Activated T-helper 1 cell treated with anti-CD3 and anti-CD28 coated beads, Interleukin-12 subunit alpha, Interleukin-12 subunit beta, Interleukin-2, Interleukin-4 antibody, amounts not matched to agents 30 ng/mL and 10 ng/mL and 1 ng/mL, durations not matched to agents 14 hours and 24 hours and 36 hours (primary cell): ENCODE measurements at regions not wholly inside any gene's neighbourhood (a gene's known extent, or its start where the extent isn't known, plus 50 kb on each side); places are given as distances from the start of the nearest gene placed in this dataset.

Experiments used
- DNase-seq: peaks from one replicate; pipeline ENCODE4 v3.0.0; 2021; ENCODE audit warnings: low spot score
- H3K27ac Mint-ChIP-seq: one replicate; pipeline ENCODE4 v1.8.0; 2021; ENCODE audit warnings: mild to moderate bottlenecking, mixed read lengths
- H3K27me3 Mint-ChIP-seq: one replicate; pipeline ENCODE4 v1.8.0; 2022; ENCODE audit warnings: mild to moderate bottlenecking, moderate library complexity, mixed read lengths; ENCODE audit not compliant: insufficient read depth
- H3K36me3 Mint-ChIP-seq: one replicate; pipeline ENCODE4 v1.8.0; 2021; ENCODE audit warnings: low read depth, mixed read lengths
- H3K4me1 Mint-ChIP-seq: one replicate; pipeline ENCODE4 v1.8.0; 2021; ENCODE audit warnings: low read depth, mixed read lengths
- H3K4me3 Mint-ChIP-seq: one replicate; pipeline ENCODE4 v1.8.0; 2021; ENCODE audit warnings: mild to moderate bottlenecking, moderate library complexity, mixed read lengths
- H3K9me3 Mint-ChIP-seq: one replicate; pipeline ENCODE4 v1.8.0; 2021; ENCODE audit warnings: mixed read lengths
- intact Hi-C: fragments of 100-400 bp; cut with micrococcal nuclease; formaldehyde crosslinking; loops from one replicate; pipeline ENCODE4 v1.15.1; 2024

DNA sequence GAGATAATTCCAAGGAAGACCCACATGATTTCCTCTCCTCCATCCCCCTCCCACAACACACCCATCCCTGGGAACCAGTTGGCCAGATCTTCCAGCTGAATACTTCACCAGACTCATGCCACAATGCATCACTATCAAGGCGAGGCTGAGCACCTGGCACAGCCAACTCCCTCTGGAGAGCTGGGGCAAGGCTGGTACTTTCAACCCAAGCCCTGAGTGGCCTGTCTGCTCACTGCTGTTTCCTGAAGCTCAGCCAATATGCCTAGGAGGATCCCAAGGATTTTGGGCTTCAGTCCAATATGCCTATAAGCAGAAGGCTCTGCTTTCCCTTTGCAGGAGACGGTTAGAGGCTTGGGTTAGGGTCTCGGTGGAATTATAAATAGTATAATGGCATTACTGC, 90.9 kb upstream of the NEO1 start:
- no peak overlapping the region for H3K4me3 Mint-ChIP-seq
- H3K9me3 Mint-ChIP-seq: peaks cover 15% of the 10 kb centered on the region
- H3K36me3 Mint-ChIP-seq: no peaks in the 10 kb centered on the region
- no peak overlapping the region for H3K27ac Mint-ChIP-seq
- DNase-seq: no peak
- no peaks in the 10 kb centered on the region for H3K4me1 Mint-ChIP-seq
- intact Hi-C loops: no loop called here
- peaks cover 6% of the 10 kb centered on the region for H3K27me3 Mint-ChIP-seq

GRCh38 chr15:72958634-72959033, 93.6 kb upstream of the NEO1 start:
- Mint-ChIP-seq H3K4me3 (no peak overlapping the region), H3K4me1 (no peaks in the 10 kb centered on the region), H3K36me3 (no peaks in the 10 kb centered on the region), H3K27ac (no peak overlapping the region), H3K27me3 (peaks cover 2% of the 10 kb centered on the region), H3K9me3 (peaks cover 12% of the 10 kb centered on the region)
- intact Hi-C loops: no loop called here
- no peak for DNase-seq

- no peak for DNase-seq
- Mint-ChIP-seq H3K4me3 (no peak overlapping the region), H3K27me3 (peaks cover 6% of the 10 kb centered on the region), H3K9me3 (peaks cover 5% of the 10 kb centered on the region), H3K36me3 (no peaks in the 10 kb centered on the region), H3K27ac (no peak overlapping the region), H3K4me1 (no peaks in the 10 kb centered on the region)
- intact Hi-C loops: no loop called here
Observed at GRCh38 chr15:72953306-72953705, 99.0 kb upstream of the NEO1 start.

GRCh38 chr15:72952151-72952550, 100.1 kb upstream of the NEO1 start:
- no peaks in the 10 kb centered on the region for H3K4me1 Mint-ChIP-seq
- intact Hi-C loops: no loop called here
- no peaks in the 10 kb centered on the region for H3K36me3 Mint-ChIP-seq
- DNase-seq: no peak
- peaks cover 5% of the 10 kb centered on the region for H3K9me3 Mint-ChIP-seq
- H3K27ac Mint-ChIP-seq: no peak overlapping the region
- peaks cover 6% of the 10 kb centered on the region for H3K27me3 Mint-ChIP-seq
- H3K4me3 Mint-ChIP-seq: no peak overlapping the region

DNA sequence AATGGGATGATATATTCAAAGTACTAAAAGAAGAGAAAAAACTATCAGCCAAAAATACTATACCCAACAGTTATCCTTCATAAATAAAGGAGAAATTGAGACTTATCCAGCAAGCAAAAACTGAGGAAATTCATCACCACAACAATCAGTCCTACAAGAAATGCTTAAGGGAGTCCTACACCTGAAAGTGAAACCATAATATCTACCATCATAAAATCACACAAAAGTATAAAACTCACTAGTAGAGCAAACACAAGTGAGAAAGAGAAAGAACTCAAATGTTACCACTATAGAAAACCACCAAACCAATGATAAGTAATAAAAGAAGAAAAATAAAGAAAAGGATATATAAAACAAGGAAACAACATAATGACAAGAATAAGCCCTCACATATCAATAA, 103.6 kb upstream of the NEO1 start:
- no peak overlapping the region for H3K4me3 Mint-ChIP-seq
- no peaks in the 10 kb centered on the region for H3K36me3 Mint-ChIP-seq
- peaks cover 10% of the 10 kb centered on the region for H3K9me3 Mint-ChIP-seq
- no peak for DNase-seq
- intact Hi-C loops: no loop called here
- H3K27ac Mint-ChIP-seq: no peak overlapping the region
- no peaks in the 10 kb centered on the region for H3K4me1 Mint-ChIP-seq
- H3K27me3 Mint-ChIP-seq: peaks cover 9% of the 10 kb centered on the region

GRCh38 chr15:72947709-72948108, 104.6 kb upstream of the NEO1 start:
- Mint-ChIP-seq H3K9me3 (peaks cover 10% of the 10 kb centered on the region), H3K4me1 (no peaks in the 10 kb centered on the region), H3K27me3 (peaks cover 9% of the 10 kb centered on the region), H3K36me3 (no peaks in the 10 kb centered on the region), H3K27ac (no peak overlapping the region), H3K4me3 (no peak overlapping the region)
- intact Hi-C loops: no loop called here
- DNase-seq: no peak

DNA sequence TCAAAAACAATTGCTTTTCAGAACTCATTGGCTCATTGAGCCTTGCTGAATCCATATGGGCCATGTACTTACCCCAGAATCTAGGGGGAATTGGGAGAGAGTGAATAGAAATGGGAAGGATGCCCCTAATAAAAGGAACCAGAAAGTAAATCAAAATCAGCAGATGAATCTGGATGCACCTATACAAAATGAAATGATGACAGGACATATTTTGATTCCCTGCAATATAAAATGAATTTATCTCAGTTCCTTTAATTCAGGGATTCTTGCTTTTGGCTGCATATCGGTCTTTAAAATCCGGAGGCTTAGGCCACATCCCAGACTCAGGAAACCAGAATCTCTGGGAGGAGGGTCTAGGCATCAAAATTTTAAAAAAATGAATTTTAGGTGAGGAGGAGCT, 107.7 kb upstream of the NEO1 start:
- no peaks in the 10 kb centered on the region for H3K4me1 Mint-ChIP-seq
- no peak overlapping the region for H3K4me3 Mint-ChIP-seq
- H3K27ac Mint-ChIP-seq: no peak overlapping the region
- no peaks in the 10 kb centered on the region for H3K36me3 Mint-ChIP-seq
- peaks cover 9% of the 10 kb centered on the region for H3K27me3 Mint-ChIP-seq
- H3K9me3 Mint-ChIP-seq: peaks cover 10% of the 10 kb centered on the region
- DNase-seq: no peak
- intact Hi-C loops: no loop called here

GRCh38 chr15:72940229-72940622, 112.0 kb upstream of the NEO1 start:
- H3K36me3 Mint-ChIP-seq: no peaks in the 10 kb centered on the region
- intact Hi-C loops: no loop called here
- H3K4me3 Mint-ChIP-seq: no peak overlapping the region
- no peak for DNase-seq
- H3K4me1 Mint-ChIP-seq: no peaks in the 10 kb centered on the region
- H3K27me3 Mint-ChIP-seq: peaks cover 8% of the 10 kb centered on the region
- no peak overlapping the region for H3K27ac Mint-ChIP-seq
- no peaks in the 10 kb centered on the region for H3K9me3 Mint-ChIP-seq

DNA sequence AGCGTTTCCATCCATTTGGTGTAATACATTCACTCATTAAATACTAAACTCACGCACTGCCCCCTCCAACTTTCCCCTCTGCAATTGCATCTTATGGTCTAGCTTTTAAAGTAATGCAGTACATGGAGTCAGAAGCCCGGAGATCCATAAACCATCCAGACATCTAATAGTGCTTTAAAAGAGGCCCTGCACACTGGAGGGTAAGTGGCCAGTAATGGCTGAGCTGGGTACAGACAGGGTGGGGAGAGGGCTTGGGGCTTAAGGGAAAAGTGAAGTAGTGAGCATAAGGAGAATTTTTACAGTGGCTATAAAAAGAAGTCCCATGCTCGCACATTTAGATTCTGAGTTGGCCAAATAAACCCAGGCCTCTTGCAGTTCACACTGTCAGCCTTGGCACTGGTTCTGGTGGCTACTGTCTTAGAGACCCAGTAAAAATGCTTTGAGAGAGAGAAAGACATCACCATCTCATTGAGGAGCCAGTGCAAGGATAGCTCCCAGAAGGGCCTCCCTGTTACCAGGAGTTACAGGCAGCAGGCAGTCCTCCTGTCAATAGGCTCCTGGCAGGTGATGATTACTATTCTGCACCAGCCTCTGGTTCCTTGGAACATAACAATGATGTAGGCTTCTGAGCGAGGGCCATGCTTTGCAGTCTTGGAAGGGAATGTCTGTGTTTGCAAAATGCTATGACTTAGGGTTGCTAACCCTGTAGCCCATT, 112.6 kb upstream of the NEO1 start:
- H3K4me3 Mint-ChIP-seq: no peak overlapping the region
- H3K36me3 Mint-ChIP-seq: no peaks in the 10 kb centered on the region
- H3K27ac Mint-ChIP-seq: no peak overlapping the region
- no peak for DNase-seq
- H3K4me1 Mint-ChIP-seq: no peaks in the 10 kb centered on the region
- intact Hi-C loops: no loop called here
- H3K9me3 Mint-ChIP-seq: no peaks in the 10 kb centered on the region
- peaks cover 11% of the 10 kb centered on the region for H3K27me3 Mint-ChIP-seq

DNA sequence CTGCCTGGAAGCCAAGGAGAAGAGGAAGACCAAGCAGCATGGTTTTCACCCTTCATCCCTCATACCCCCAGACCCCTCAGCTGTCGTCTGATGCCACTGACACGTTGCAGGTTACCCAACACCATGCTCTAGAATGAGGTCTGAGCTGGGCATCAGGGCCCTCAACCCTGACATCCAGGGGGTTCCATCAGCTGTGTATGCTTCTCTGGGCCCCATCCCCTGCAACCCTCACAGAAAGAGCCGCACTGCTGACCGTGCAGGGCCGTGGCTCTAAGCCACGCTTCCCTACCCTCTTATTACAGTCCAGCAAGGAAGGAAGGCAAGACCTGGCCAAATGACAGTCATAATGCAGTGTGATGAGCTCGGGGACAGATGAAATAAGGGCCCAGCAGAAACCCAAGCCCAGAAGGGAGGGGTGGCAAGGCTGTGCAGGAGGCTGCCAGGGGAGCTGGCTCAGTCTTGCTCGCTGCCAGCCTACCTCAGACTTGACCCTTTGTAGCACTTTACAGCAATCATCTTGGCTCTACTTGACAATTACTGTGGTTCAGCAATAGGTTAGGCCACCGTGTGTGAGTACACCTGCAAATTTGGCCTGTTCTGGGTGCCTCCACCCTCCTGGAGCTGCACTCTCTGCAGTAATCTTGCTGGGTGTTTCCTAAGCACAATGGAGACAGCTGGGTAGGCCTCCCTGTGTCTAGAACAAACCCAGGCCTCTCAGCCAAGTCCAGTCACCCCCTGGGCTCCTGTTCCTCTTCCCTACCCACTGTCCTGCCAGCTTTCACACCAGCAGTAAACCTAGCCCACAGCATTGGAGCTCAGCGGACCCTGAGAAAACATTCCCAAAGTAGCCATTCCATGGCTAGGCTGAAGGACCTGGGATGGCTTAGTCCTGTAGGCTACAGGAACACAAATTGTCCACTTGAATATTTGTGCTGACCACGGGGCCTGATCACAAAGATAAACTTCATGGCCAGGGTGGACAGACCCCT, 115.3 kb upstream of the NEO1 start:
- Mint-ChIP-seq H3K4me1 (no peaks in the 10 kb centered on the region), H3K9me3 (no peaks in the 10 kb centered on the region), H3K27me3 (peaks cover 16% of the 10 kb centered on the region), H3K27ac (no peak overlapping the region), H3K36me3 (no peaks in the 10 kb centered on the region), H3K4me3 (no peak overlapping the region)
- intact Hi-C loops: no loop called here
- no peak for DNase-seq

GRCh38 chr15:72936237-72936636, 116.0 kb upstream of the NEO1 start:
- intact Hi-C loops: no loop called here
- H3K27me3 Mint-ChIP-seq: peaks cover 17% of the 10 kb centered on the region
- H3K9me3 Mint-ChIP-seq: no peaks in the 10 kb centered on the region
- no peak overlapping the region for H3K4me3 Mint-ChIP-seq
- H3K36me3 Mint-ChIP-seq: no peaks in the 10 kb centered on the region
- H3K4me1 Mint-ChIP-seq: no peaks in the 10 kb centered on the region
- H3K27ac Mint-ChIP-seq: no peak overlapping the region
- DNase-seq: no peak

DNA sequence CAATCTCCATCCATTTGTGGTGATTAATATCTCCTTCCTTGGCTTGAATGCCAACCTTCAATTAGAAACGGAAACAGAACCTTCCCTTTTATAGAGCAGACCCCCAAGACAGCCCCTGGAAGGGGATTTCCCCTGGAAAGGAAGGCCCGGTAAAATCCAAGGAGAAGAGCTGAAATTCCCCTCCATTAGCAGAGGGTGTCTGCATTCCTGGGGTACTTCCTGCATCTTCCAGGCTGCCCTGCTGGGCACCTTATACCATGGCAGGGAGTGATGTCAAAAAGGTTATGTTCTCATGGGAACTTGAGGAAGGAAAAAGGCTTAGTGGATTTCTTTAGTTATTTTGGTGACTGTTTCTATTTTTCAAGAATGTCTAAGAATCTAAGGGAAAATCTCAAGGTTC, 116.7 kb upstream of the NEO1 start:
- intact Hi-C loops: no loop called here
- no peak overlapping the region for H3K4me3 Mint-ChIP-seq
- H3K4me1 Mint-ChIP-seq: no peaks in the 10 kb centered on the region

DNA sequence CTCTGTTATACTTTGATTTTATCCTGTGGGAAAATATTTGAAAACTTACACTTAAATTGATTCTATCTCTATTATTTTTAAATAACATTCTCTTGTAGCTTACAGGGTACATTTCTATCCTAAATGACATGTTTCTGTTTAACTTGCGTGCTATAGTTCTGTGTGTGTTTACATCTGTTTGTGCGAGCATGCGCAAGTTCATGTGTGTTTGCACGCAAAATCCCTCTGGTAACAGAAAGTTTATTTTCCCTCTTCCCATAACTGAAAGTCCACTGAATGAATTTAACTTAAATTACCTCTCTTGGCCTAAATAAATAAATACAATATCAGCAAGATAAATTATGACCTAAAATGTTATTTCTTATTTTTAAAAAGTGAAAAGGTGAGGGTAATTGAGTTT, 117.3 kb upstream of the NEO1 start:
- Mint-ChIP-seq H3K36me3 (no peaks in the 10 kb centered on the region), H3K9me3 (no peaks in the 10 kb centered on the region), H3K27ac (no peak overlapping the region), H3K4me1 (no peaks in the 10 kb centered on the region), H3K4me3 (no peak overlapping the region), H3K27me3 (peaks cover 18% of the 10 kb centered on the region)
- intact Hi-C loops: no loop called here
- no peak for DNase-seq

More for the DNA sequence above, 116.7 kb upstream of the NEO1 start:
- no peaks in the 10 kb centered on the region for H3K9me3 Mint-ChIP-seq
- H3K27ac Mint-ChIP-seq: no peak overlapping the region
- no peaks in the 10 kb centered on the region for H3K36me3 Mint-ChIP-seq
- DNase-seq: no peak
- H3K27me3 Mint-ChIP-seq: peaks cover 18% of the 10 kb centered on the region
